B cell (primary cell): ENCODE measurements at regions not wholly inside any gene's neighbourhood (a gene's known extent, or its start where the extent isn't known, plus 50 kb on each side); places are given as distances from the start of the nearest gene placed in this dataset.

Experiments
- ATAC-seq: fragments of 200-7000 bp; cut with Tn5 transposase; one replicate; pipeline ENCODE4 v1.10.0; 2021; ENCODE audit warnings: low read depth, mild to moderate bottlenecking, moderate number of reproducible peaks, moderate library complexity
- CTCF ChIA-PET: fragments of 350-600 bp; sonication (Branson Sonifier 250); formaldehyde crosslinking; loops from one replicate; lab custom pipeline; 2021; ENCODE audit warnings: antibody characterized with exemption, inconsistent platforms; lab: Charles Lee
- POLR2A ChIA-PET: fragments of 350-600 bp; sonication (Branson Sonifier 250); formaldehyde crosslinking; loops from one replicate; lab custom pipeline; 2021; ENCODE audit warnings: antibody characterized with exemption; lab: Charles Lee
- DNase-seq: peaks from one replicate; pipeline ENCODE4 v3.0.0; 2013
- H2AFZ ChIP-seq: 2 replicates; pipeline ENCODE4 v1.6.1; 2012; ENCODE audit warnings: mild to moderate bottlenecking, low read depth, low read length; ENCODE audit not compliant: insufficient read depth, poor library complexity, severe bottlenecking
- H3K27ac ChIP-seq, 2 donors: 1 replicate in 1 of 2; 2 replicates in 1 of 2; pipeline ENCODE4 v1.5.1; 2012 to 2013; ENCODE audit warnings: low read length in 2 of 2, mild to moderate bottlenecking in 2 of 2, moderate library complexity in 1 of 2
- H3K27me3 ChIP-seq, 4 experiments: fragments of 200-600 bp in 1 of 4; sonication (generic) in 1 of 4; replicated peaks in 1 of 4; 1 replicate in 2 of 4; 2 replicates in 2 of 4; pipeline versions ENCODE4 v1.6.1 to v1.7.0; 2013 to 2016; ENCODE audit warnings: low read length in 3 of 4, mild to moderate bottlenecking in 2 of 4, mixed read lengths in 1 of 4, moderate library complexity in 1 of 4; ENCODE audit not compliant: insufficient read depth in 4 of 4, control insufficient read depth in 3 of 4; ENCODE audit errors: control extremely low read depth in 1 of 4
- H3K36me3 ChIP-seq, 2 experiments: replicated peaks in 1 of 2; 1 replicate in 1 of 2; 2 replicates in 1 of 2; pipeline versions ENCODE4 v1.6.1 to v1.7.1; 2013; ENCODE audit warnings: low read length in 1 of 2; ENCODE audit not compliant: insufficient read depth in 2 of 2, control insufficient read depth in 1 of 2; ENCODE audit errors: control extremely low read depth in 1 of 2, extremely low read depth in 1 of 2
- H3K4me1 ChIP-seq, 2 donors: fragments of 200-600 bp in 1 of 2; sonication (generic) in 1 of 2; 1 replicate in 1 of 2; 2 replicates in 1 of 2; pipeline versions ENCODE4 v1.5.1 to v1.6.1; 2013 to 2017; ENCODE audit warnings: low read length in 2 of 2; ENCODE audit not compliant: control insufficient read depth in 2 of 2, insufficient read depth in 2 of 2
- H3K4me2 ChIP-seq: replicated peaks from 2 replicates; pipeline ENCODE3; 2012; ENCODE audit warnings: mild to moderate bottlenecking, low read depth, low read length; ENCODE audit not compliant: poor library complexity, severe bottlenecking
- H3K4me3 ChIP-seq, 5 experiments: fragments of 200-600 bp in 1 of 5; sonication (generic) in 1 of 5; 1 replicate in 3 of 5; 2 replicates in 2 of 5; pipeline versions ENCODE4 v1.5.1 to v1.7.0; 2011 to 2016; ENCODE audit warnings: low read length in 4 of 5, mild to moderate bottlenecking in 4 of 5, low read depth in 2 of 5, control low read depth in 1 of 5, moderate library complexity in 1 of 5; ENCODE audit not compliant: insufficient read depth in 1 of 5; ENCODE audit errors: control extremely low read depth in 1 of 5, extremely low read depth in 1 of 5
- H3K79me2 ChIP-seq: fragments of 200-600 bp; sonication (generic); one replicate; pipeline ENCODE4 v1.6.0; 2016; ENCODE audit warnings: low read length; ENCODE audit not compliant: control insufficient read depth, insufficient read depth
- H3K9ac ChIP-seq: fragments of 200-600 bp; sonication (generic); 2 replicates; pipeline ENCODE4 v1.6.1; 2017; ENCODE audit warnings: mild to moderate bottlenecking, low read length, moderate library complexity
- H3K9me3 ChIP-seq, 3 donors: one replicate each; pipeline versions ENCODE4 v1.6.1 to v1.7.1; 2013; ENCODE audit warnings: low read length in 2 of 3; ENCODE audit not compliant: control insufficient read depth in 2 of 3, insufficient read depth in 1 of 3; ENCODE audit errors: control extremely low read depth in 1 of 3
- H4K20me1 ChIP-seq: 2 replicates; pipeline ENCODE4 v1.6.0; 2012; ENCODE audit warnings: mild to moderate bottlenecking, low read length; ENCODE audit not compliant: insufficient read depth, control insufficient read depth, poor library complexity, severe bottlenecking
- H3K27ac Mint-ChIP-seq: one replicate; pipeline ENCODE4 v1.8.0; 2021; ENCODE audit warnings: mixed read lengths
- H3K27me3 Mint-ChIP-seq: one replicate; pipeline ENCODE4 v1.8.0; 2021; ENCODE audit warnings: mixed read lengths
- H3K4me1 Mint-ChIP-seq: one replicate; pipeline ENCODE4 v1.8.0; 2021; ENCODE audit warnings: mixed read lengths
- H3K4me3 Mint-ChIP-seq: one replicate; pipeline ENCODE4 v1.8.0; 2021; ENCODE audit warnings: mixed read lengths
- H3K9me3 Mint-ChIP-seq: one replicate; pipeline ENCODE4 v1.8.0; 2022; ENCODE audit warnings: mixed read lengths; ENCODE audit not compliant: insufficient read depth
- EZH2 ChIP-seq: IDR thresholded peaks from 2 replicates; pipeline ENCODE4 v1.6.1; 2012; ENCODE audit warnings: borderline replicate concordance, low read depth, mild to moderate bottlenecking, moderate library complexity, low read length; ENCODE audit not compliant: insufficient read depth, poor library complexity, severe bottlenecking
- WGBS: methylation state at CpG from one replicate; pipeline ENCODE4 v1.1.5; 2013; ENCODE audit warnings: missing lambda C conversion rate; ENCODE audit not compliant: insufficient coverage; 5-methylcytosine and 5-hydroxymethylcytosine counted together
- intact Hi-C: fragments of 100-400 bp; cut with micrococcal nuclease; formaldehyde crosslinking; loops from one replicate; pipeline ENCODE4 v1.10.0; 2022
- TF ChIP-seq, protein P1 (sequence below): fragments of 200-600 bp; IDR thresholded peaks from one replicate; pipeline ENCODE4 v1.8.0; 2022; ENCODE audit warnings: antibody characterized with exemption, mild to moderate bottlenecking

DNA sequence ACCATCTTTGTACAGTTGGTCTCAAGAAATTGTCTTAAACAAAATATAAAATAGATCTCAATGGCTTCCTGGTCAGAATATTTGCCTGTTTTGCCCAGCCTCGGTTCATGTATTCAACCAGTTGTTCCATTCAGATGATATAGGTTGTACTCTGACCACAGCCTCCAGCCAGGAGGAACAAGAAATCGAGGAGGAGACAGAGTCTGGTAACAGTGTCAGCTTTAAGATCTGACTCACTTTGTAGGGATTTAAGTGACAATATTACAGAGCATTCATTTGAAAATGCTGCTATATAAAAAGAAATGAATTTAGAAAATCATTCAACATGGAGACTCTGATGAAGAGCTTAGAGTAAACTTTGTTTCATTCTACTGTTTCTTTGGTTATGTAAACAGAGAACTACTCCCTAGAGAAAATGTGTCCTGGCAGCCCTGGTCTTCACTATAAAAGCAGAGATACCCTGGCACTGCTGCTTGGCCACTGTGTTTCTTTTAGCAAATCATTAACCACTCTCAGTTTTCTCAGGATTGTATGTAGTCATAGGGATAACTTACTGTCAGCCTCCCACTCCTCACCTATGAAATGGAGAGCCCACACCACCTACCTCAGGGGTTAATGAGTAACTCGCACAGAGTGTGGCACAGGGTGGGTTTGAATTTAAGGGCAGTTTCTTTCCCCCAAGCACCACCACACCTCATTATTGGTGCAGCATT, 53.5 kb downstream of the PAGE2 start:
- H3K4me3 ChIP-seq = no peak overlapping the region
- no peak overlapping the region for H3K27ac Mint-ChIP-seq
- H3K27me3 ChIP-seq = no peaks in the 10 kb centered on the region
- no peaks in the 10 kb centered on the region for H3K27me3 Mint-ChIP-seq
- TF ChIP-seq, protein P1, sequence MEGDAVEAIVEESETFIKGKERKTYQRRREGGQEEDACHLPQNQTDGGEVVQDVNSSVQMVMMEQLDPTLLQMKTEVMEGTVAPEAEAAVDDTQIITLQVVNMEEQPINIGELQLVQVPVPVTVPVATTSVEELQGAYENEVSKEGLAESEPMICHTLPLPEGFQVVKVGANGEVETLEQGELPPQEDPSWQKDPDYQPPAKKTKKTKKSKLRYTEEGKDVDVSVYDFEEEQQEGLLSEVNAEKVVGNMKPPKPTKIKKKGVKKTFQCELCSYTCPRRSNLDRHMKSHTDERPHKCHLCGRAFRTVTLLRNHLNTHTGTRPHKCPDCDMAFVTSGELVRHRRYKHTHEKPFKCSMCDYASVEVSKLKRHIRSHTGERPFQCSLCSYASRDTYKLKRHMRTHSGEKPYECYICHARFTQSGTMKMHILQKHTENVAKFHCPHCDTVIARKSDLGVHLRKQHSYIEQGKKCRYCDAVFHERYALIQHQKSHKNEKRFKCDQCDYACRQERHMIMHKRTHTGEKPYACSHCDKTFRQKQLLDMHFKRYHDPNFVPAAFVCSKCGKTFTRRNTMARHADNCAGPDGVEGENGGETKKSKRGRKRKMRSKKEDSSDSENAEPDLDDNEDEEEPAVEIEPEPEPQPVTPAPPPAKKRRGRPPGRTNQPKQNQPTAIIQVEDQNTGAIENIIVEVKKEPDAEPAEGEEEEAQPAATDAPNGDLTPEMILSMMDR = no peak
- no peak for TF ChIP-seq EZH2
- ChIA-PET POLR2A (no interaction called here), CTCF (no interaction called here)
- H3K27ac ChIP-seq = no peak overlapping the region
- H3K4me1 ChIP-seq = no peaks in the 10 kb centered on the region
- H3K79me2 ChIP-seq = no peaks in the 10 kb centered on the region
- H3K4me2 ChIP-seq = no peak overlapping the region
- no peaks in the 10 kb centered on the region for H3K4me1 Mint-ChIP-seq
- no peak for ATAC-seq
- DNase-seq = no peak
- peaks cover 0 to 4% of the 10 kb centered on the region in 2 experiments for H3K36me3 ChIP-seq
- intact Hi-C loops = no loop called here
- H3K9me3 ChIP-seq = peaks cover 0 to 7% (median 0%) of the 10 kb centered on the region in 3 donors
- H3K9me3 Mint-ChIP-seq = no peaks in the 10 kb centered on the region
- no peak overlapping the region for H3K4me3 Mint-ChIP-seq
- H3K9ac ChIP-seq = no peak overlapping the region
- H4K20me1 ChIP-seq = no peaks in the 10 kb centered on the region
- H2AFZ ChIP-seq = no peak overlapping the region
- no CpG with 5 or more reads among the region's 3 CpGs for WGBS

DNA sequence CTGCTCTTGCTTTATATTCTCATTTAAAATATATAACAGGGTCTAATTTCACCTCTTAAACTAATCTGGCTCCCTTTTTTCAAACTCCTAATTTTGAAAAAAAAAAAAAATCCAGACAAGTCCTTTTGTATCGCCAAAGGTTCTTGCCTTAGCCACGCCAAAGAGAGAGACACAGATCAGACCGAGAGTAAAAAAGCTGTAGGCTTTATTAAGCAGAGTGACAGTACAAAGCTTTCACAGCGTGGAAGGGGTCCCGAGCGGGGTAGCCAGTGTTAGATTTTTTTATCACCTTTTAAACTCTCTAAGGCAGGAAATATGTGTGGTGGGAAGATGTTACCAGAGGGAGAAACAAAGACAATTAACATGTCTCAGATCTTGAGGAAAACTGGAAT, 54.1 kb downstream of the PAGE2 start:
- no CpG with 5 or more reads among the region's 6 CpGs for WGBS

More for the DNA sequence above, 54.1 kb downstream of the PAGE2 start:
- Mint-ChIP-seq H3K9me3 (no peaks in the 10 kb centered on the region), H3K4me3 (no peak overlapping the region), H3K27me3 (no peaks in the 10 kb centered on the region), H3K27ac (no peak overlapping the region), H3K4me1 (no peaks in the 10 kb centered on the region)
- ChIA-PET CTCF (no interaction called here), POLR2A (no interaction called here)
- Histone ChIP-seq H3K4me3 (no peak overlapping the region), H3K27me3 (no peaks in the 10 kb centered on the region), H3K4me2 (no peak overlapping the region), H3K36me3 (peaks cover 0 to 4% of the 10 kb centered on the region in 2 experiments), H4K20me1 (no peaks in the 10 kb centered on the region), H3K4me1 (no peaks in the 10 kb centered on the region), H3K9ac (no peak overlapping the region), H3K79me2 (no peaks in the 10 kb centered on the region), H2AFZ (no peak overlapping the region), H3K27ac (no peak overlapping the region), H3K9me3 (peaks cover 0 to 7% (median 0%) of the 10 kb centered on the region in 3 donors)
- TF ChIP-seq, protein P1 = no peak
- TF ChIP-seq EZH2 = no peak
- no peak for ATAC-seq
- DNase-seq = no peak
- intact Hi-C loops = no loop called here
